NCI-H2227 treated with DMSO at 0.1 percent for 48 hours (cell line): ENCODE measurements at regions not wholly inside any gene's neighbourhood (a gene's known extent, or its start where the extent isn't known, plus 50 kb on each side); places are given as distances from the start of the nearest gene placed in this dataset.
"Not testable (repeated sequence)": the region's sequence is repeated elsewhere in the genome, so short reads cannot be mapped to it uniquely, and the experiment has no call there.

Experiments
- DNase-seq: peaks from one replicate; lab custom pipeline; 2025; lab: John Stamatoyannopoulos, UW

DNA sequence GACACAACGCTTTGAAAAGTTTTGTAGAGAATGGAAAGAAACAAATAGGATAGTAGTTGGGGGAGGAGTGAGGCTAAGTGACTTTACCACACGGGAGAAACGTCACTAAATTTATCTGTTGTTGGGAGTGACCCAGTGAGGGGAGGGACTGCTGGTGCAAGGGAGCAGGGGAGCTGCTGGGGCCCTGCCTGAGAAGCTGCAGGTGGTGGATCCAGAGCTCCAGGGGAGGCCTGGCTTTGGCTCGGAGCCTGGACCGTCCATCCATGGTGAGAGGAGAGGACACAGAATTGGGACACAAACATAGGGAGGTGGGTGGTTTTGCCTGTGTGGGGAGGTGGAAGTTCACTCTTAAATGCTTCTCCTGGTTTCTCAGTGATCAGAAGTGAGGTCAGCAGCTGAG is 107.6 kb downstream of the GOSR1 start:
- DNase-seq = no peak

DNA sequence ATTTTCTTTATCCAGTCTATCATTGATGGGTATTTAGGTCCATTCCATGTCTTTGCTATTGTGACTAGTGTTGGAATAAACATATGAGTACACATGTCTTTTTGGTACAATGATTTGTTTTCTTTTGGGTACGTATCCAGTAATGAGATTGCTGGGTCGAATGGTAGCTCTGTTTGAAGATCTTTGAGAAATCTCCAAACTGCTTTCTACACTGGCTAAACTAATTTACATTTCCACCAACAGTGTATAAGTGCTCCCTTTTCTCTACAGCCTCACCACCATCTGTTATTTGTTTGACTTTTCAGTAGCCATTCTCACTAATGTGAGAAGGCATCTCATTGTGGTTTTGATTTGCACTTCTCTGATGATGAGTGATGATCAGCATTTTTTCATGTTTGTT is 103.7 kb downstream of the GOSR1 start:
- no peak for DNase-seq

GRCh38 chr17:30579610-30580315 is 102.6 kb downstream of the GOSR1 start:
- no peak for DNase-seq

DNA sequence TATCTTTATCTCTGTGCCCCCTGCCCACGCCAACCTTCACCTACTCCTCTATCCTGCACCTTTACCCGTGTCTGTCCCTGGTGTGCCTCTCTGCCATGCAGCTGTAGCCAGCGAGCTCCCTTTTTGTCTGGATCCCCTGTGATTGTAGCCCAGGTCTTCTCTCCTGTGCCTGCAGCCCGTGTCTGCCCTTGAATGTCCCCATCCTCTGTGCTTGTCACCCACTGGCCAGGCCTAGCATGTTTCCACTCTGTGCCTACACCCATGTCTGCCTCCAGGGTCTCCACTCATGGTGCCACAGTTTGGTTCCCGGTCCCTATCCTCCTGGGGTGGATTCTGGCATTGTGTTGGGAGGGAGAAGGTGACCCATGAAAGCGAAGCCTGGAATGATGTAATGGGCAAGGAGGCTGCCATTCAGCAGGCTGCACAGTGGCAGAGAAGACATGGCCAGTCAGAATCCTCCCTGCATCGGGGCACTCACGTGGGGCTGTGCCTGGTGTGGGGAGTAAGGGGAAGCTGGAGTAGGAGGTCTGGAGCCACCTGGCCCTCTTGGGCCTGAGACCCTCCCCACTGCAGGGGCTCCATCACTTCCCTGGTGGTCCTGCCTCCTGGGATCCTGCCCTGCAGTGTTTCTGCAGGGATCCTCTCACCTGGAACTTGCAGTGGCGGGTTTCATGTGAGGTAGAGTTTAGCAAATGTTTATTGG is 101.0 kb downstream of the GOSR1 start:
- DNase-seq = not testable (repeated sequence)
